HG03469 (cell line): ENCODE measurements at regions not wholly inside any gene's neighbourhood (a gene's known extent, or its start where the extent isn't known, plus 50 kb on each side); places are given as distances from the start of the nearest gene placed in this dataset.

Experiments
- ATAC-seq: cut with Tn5 transposase; IDR thresholded peaks from one replicate; pipeline ENCODE4 v1.9.1; 2021; ENCODE audit warnings: mild to moderate bottlenecking, moderate library complexity, moderate number of reproducible peaks; ENCODE audit not compliant: unreplicated experiment

GRCh38 chr2:215697003-215697402, 261.1 kb upstream of the FN1 start:
- ATAC-seq, result no peak

- no peak for ATAC-seq
Measured at GRCh38 chr2:215695861-215696260, 260.0 kb upstream of the FN1 start.

GRCh38 chr2:215693999-215694580, 258.2 kb upstream of the FN1 start:
- ATAC-seq, result no peak

- ATAC-seq, result no peak
Measured at GRCh38 chr2:215693193-215693998, 257.5 kb upstream of the FN1 start.

GRCh38 chr2:215692387-215693079, 256.7 kb upstream of the FN1 start:
- no peak for ATAC-seq

- no peak for ATAC-seq
Measured at GRCh38 chr2:215691346-215691745, 255.5 kb upstream of the FN1 start.

- no peak for ATAC-seq
Measured at GRCh38 chr2:215687149-215688031, 251.5 kb upstream of the FN1 start.

GRCh38 chr2:215685238-215685990, 249.5 kb upstream of the FN1 start:
- no peak for ATAC-seq

- no peak for ATAC-seq
Measured at GRCh38 chr2:215684448-215685237, 248.8 kb upstream of the FN1 start.

GRCh38 chr2:215683295-215683694, 247.4 kb upstream of the FN1 start:
- ATAC-seq, result no peak

GRCh38 chr2:215681799-215682596, 246.1 kb upstream of the FN1 start:
- ATAC-seq, result no peak

GRCh38 chr2:215680605-215681598, 245.0 kb upstream of the FN1 start:
- no peak for ATAC-seq

GRCh38 chr2:215678094-215678493, 242.2 kb upstream of the FN1 start:
- ATAC-seq, result no peak

- ATAC-seq, result no peak
Measured at GRCh38 chr2:215677481-215677880, 241.6 kb upstream of the FN1 start.

GRCh38 chr2:215672406-215672805, 236.5 kb upstream of the FN1 start:
- ATAC-seq, result no peak

- no peak for ATAC-seq
Measured at GRCh38 chr2:215671691-215672090, 235.8 kb upstream of the FN1 start.

GRCh38 chr2:215671244-215671643, 235.4 kb upstream of the FN1 start:
- no peak for ATAC-seq
